PC-3 (cell line): ENCODE measurements at regions not wholly inside any gene's neighbourhood (a gene's known extent, or its start where the extent isn't known, plus 50 kb on each side); places are given as distances from the start of the nearest gene placed in this dataset.

Experiments
- ATAC-seq: fragments of 200-7000 bp; cut with Tn5 transposase; 2 replicates; pipeline ENCODE4 v1.9.1; 2020; ENCODE audit warnings: mild to moderate bottlenecking, moderate library complexity
- BruUV-seq: library from RNA; stranded (reverse); fragments of 400-500 nt; replicated peaks from 2 replicates; lab custom pipeline; 2021; lab: Mats Ljungman, UMichigan
- CTCF ChIA-PET: fragments of 300-600 bp; sonication (Branson Sonifier 250); formaldehyde crosslinking; loops from one replicate; lab custom pipeline; 2022; ENCODE audit warnings: antibody characterized with exemption; lab: Charles Lee
- POLR2A ChIA-PET: fragments of 300-600 bp; sonication (Branson Sonifier 250); formaldehyde crosslinking; loops from one replicate; lab custom pipeline; 2022; ENCODE audit warnings: antibody characterized with exemption; ENCODE audit not compliant: unreplicated experiment; lab: Charles Lee
- DNase-seq: peaks from one replicate; pipeline ENCODE4 v3.0.0-alpha.2; 2015
- H2AFZ ChIP-seq: fragments of 300-600 bp; sonication (generic); 2 replicates; pipeline ENCODE4 v1.6.0; 2016; ENCODE audit warnings: antibody characterized with exemption, low read length
- H3F3A ChIP-seq: fragments of 300-600 bp; sonication (generic); one replicate; pipeline ENCODE4 v1.6.0; 2017; ENCODE audit warnings: antibody characterized with exemption, low read length, control low read depth, mild to moderate bottlenecking; ENCODE audit not compliant: unreplicated experiment
- H3K27ac ChIP-seq: fragments of 300-600 bp; sonication (generic); 2 replicates; pipeline ENCODE4 v1.5.1; 2016; ENCODE audit warnings: mild to moderate bottlenecking, low read length
- H3K27me3 ChIP-seq: fragments of 300-600 bp; sonication (generic); 2 replicates; pipeline ENCODE4 v1.6.1; 2016; ENCODE audit warnings: low read length, mixed read lengths
- H3K36me3 ChIP-seq: fragments of 300-600 bp; sonication (generic); 2 replicates; pipeline ENCODE4 v1.6.1; 2016; ENCODE audit warnings: low read depth, mixed run types, low read length, mixed read lengths
- H3K4me1 ChIP-seq: fragments of 300-600 bp; sonication (generic); 2 replicates; pipeline ENCODE4 v1.5.1; 2016; ENCODE audit warnings: low read length; ENCODE audit not compliant: insufficient read depth
- H3K4me2 ChIP-seq: fragments of 300-600 bp; sonication (generic); 2 replicates; pipeline ENCODE4 v1.6.0; 2016; ENCODE audit warnings: low read length
- H3K4me3 ChIP-seq: fragments of 300-600 bp; sonication (generic); 2 replicates; pipeline ENCODE4 v1.5.1; 2016; ENCODE audit warnings: mild to moderate bottlenecking, low read length, mixed read lengths
- H3K79me2 ChIP-seq: fragments of 300-600 bp; sonication (generic); 2 replicates; pipeline ENCODE4 v1.6.1; 2017; ENCODE audit warnings: low read length, mixed read lengths
- H3K9ac ChIP-seq: fragments of 300-600 bp; sonication (generic); 2 replicates; pipeline ENCODE4 v1.6.0; 2016; ENCODE audit warnings: mild to moderate bottlenecking, low read length
- H3K9me2 ChIP-seq: fragments of 300-600 bp; sonication (generic); replicated peaks from 2 replicates; pipeline ENCODE4 v1.6.1; 2016; ENCODE audit warnings: mixed run types, low read length, mixed read lengths
- H3K9me3 ChIP-seq: fragments of 300-600 bp; sonication (generic); 2 replicates; pipeline ENCODE4 v1.6.1; 2016; ENCODE audit warnings: low read length, mixed read lengths
- H4K20me1 ChIP-seq: fragments of 300-600 bp; sonication (generic); 2 replicates; pipeline ENCODE4 v1.6.1; 2016; ENCODE audit warnings: low read length, mixed read lengths
- CTCF ChIP-seq: fragments of 300-600 bp; sonication (generic); conservative IDR thresholded peaks from 2 replicates; pipeline ENCODE4 v1.5.1; 2017; ENCODE audit warnings: antibody characterized with exemption, low read depth, mild to moderate bottlenecking, low read length
- EZH2 ChIP-seq: fragments of 300-600 bp; sonication (generic); IDR thresholded peaks from one replicate; pipeline ENCODE4 v1.6.1; 2017; ENCODE audit warnings: antibody characterized with exemption, mild to moderate bottlenecking, low read length; ENCODE audit not compliant: unreplicated experiment
- EZH2phosphoT487 ChIP-seq: fragments of 300-600 bp; sonication (generic); IDR thresholded peaks from 2 replicates; pipeline ENCODE4 v1.6.1; 2018; ENCODE audit warnings: mild to moderate bottlenecking, antibody characterized with exemption, low read length, borderline replicate concordance
- intact Hi-C: fragments of 100-400 bp; cut with micrococcal nuclease; formaldehyde crosslinking; loops from 2 replicates; pipeline ENCODE4 v1.9.0; 2023

- H3F3A ChIP-seq: peaks cover 10% of the 10 kb centered on the region
- peak overlapping the region; percentile 80 for H3K27ac ChIP-seq
- H3K27me3 ChIP-seq: no peaks in the 10 kb centered on the region
- TF ChIP-seq EZH2phosphoT487 (no peak), CTCF (peak; percentile 96)
- intact Hi-C loops: loop anchor here (1.0 to 2.0 kb wide), 3 partner anchors 58 to 200 kb away; no protein-coding TSS in a partner anchor
- peak; percentile 74 for ATAC-seq
- peak overlapping the region; percentile 77 for H3K4me2 ChIP-seq
- CTCF ChIA-PET: interaction anchor here (0.6 to 2.4 kb wide), 7 partner anchors 47 to 629 kb away, joined by 3 to 19 read pairs (median 4); no protein-coding TSS in a partner anchor
- H3K9me2 ChIP-seq: no peaks in the 10 kb centered on the region
- H3K4me3 ChIP-seq: peak overlapping the region; percentile 47
- H4K20me1 ChIP-seq: no peaks in the 10 kb centered on the region
- peaks cover 53% of the 10 kb centered on the region for H3K4me1 ChIP-seq
- no peaks in the 10 kb centered on the region for H3K79me2 ChIP-seq
- POLR2A ChIA-PET: interaction anchor here (0.6 to 0.7 kb wide), 2 partner anchors 92 to 394 kb away, joined by 3 read pairs; no protein-coding TSS in a partner anchor
- no peaks in the 10 kb centered on the region for H3K9me3 ChIP-seq
- peak; percentile 95 for DNase-seq
- BruUV-seq: TSS peak; percentile 91
- peak overlapping the region; percentile 37 for H3K9ac ChIP-seq
- no peaks in the 10 kb centered on the region for H3K36me3 ChIP-seq
- peak overlapping the region; percentile 37 for H2AFZ ChIP-seq
Measured at GRCh38 chr3:170809007-170809974, 60.7 kb downstream of the RPL22L1 start.

GRCh38 chr3:170808041-170808440, 62.0 kb downstream of the RPL22L1 start:
- Histone ChIP-seq H3K27ac (peak overlapping the region; percentile 80), H3K4me2 (no peak overlapping the region)
- CTCF ChIA-PET: no interaction called here

More at GRCh38 chr3:170808041-170808440, 62.0 kb downstream of the RPL22L1 start:
- Histone ChIP-seq H3K27me3 (no peaks in the 10 kb centered on the region), H3K4me1 (peaks cover 63% of the 10 kb centered on the region), H3K9me2 (no peaks in the 10 kb centered on the region), H4K20me1 (no peaks in the 10 kb centered on the region), H3K9me3 (no peaks in the 10 kb centered on the region), H2AFZ (no peak overlapping the region), H3F3A (peaks cover 10% of the 10 kb centered on the region), H3K9ac (no peak overlapping the region), H3K36me3 (no peaks in the 10 kb centered on the region), H3K4me3 (no peak overlapping the region), H3K79me2 (no peaks in the 10 kb centered on the region)
- intact Hi-C loops: loop anchor here (2.0 kb wide), 1 partner anchor 193 kb away; no protein-coding TSS in a partner anchor
- no TSS peak for BruUV-seq
- POLR2A ChIA-PET: no interaction called here
- TF ChIP-seq EZH2 (no peak), CTCF (no peak), EZH2phosphoT487 (no peak)
- no peak for ATAC-seq
- no peak for DNase-seq
